Esophagus squamous epithelium (tissue), 5 donors: ENCODE measurements at regions not wholly inside any gene's neighbourhood (a gene's known extent, or its start where the extent isn't known, plus 50 kb on each side); places are given as distances from the start of the nearest gene placed in this dataset.

ENCODE experiments used
- DNase-seq: peaks from one replicate; lab custom pipeline; 2025; lab: John Stamatoyannopoulos, UW
- H3K27ac ChIP-seq, 4 donors: fragments of 200-600 bp; sonication (generic); one replicate each; pipeline ENCODE4 v1.5.1; 2016 to 2019; ENCODE audit warnings: mild to moderate bottlenecking in 1 of 4
- H3K27me3 ChIP-seq, 4 donors: fragments of 200-600 bp; sonication (generic); 1 replicate in 3 of 4; 2 replicates in 1 of 4; pipeline versions ENCODE4 v1.5.1 to v1.6.0; 2017 to 2021; ENCODE audit warnings: antibody characterized with exemption in 1 of 4
- H3K36me3 ChIP-seq, 3 donors: fragments of 200-600 bp; sonication (generic); one replicate each; pipeline ENCODE4 v1.5.1; 2016 to 2019
- H3K4me1 ChIP-seq, 3 donors: fragments of 200-600 bp; sonication (generic); one replicate each; pipeline ENCODE4 v1.5.1; 2017 to 2019
- H3K4me3 ChIP-seq, 4 donors: fragments of 200-600 bp; sonication (generic); 1 replicate in 3 of 4; 2 replicates in 1 of 4; pipeline ENCODE4 v1.5.1; 2016 to 2019; ENCODE audit warnings: mild to moderate bottlenecking in 2 of 4, moderate library complexity in 1 of 4
- H3K9me3 ChIP-seq, 3 donors: fragments of 200-600 bp; sonication (generic); one replicate each; pipeline ENCODE4 v1.5.1; 2016 to 2019
- CTCF ChIP-seq, 6 experiments: fragments of 450-650 bp in 4 of 6; fragments of 200-600 bp in 2 of 6; sonication (generic) in 2 of 6; IDR thresholded peaks; one replicate each; pipeline ENCODE4 v1.5.1; 2016 to 2019; ENCODE audit warnings: antibody characterized with exemption in 6 of 6, mild to moderate bottlenecking in 4 of 6, moderate library complexity in 4 of 6
- POLR2A ChIP-seq, 4 donors: fragments of 450-650 bp; IDR thresholded peaks; one replicate each; pipeline ENCODE4 v1.6.1; 2017; ENCODE audit warnings: antibody characterized with exemption in 4 of 4, mild to moderate bottlenecking in 4 of 4, moderate library complexity in 3 of 4
- WGBS, 2 donors: methylation state at CpG; one replicate each; pipeline ENCODE4 v1.1.5; 2018; 5-methylcytosine and 5-hydroxymethylcytosine counted together
- intact Hi-C: fragments of 100-400 bp; cut with DNase I; formaldehyde crosslinking; loops from one replicate; pipeline ENCODE4 v1.15.0; 2022
- donor health status: DM: yes; HTN: yes; CAD: no.

- 80 to 93% methylated on average over 6 to 8 of the region's 8 CpGs for WGBS, 2 donors
- H3K4me1 ChIP-seq = no peaks in the 10 kb centered on the region
- no peak for DNase-seq
- TF ChIP-seq CTCF (IDR thresholded peaks at IDR 0.05) (no peak), POLR2A (IDR thresholded peaks at IDR 0.05) (no peak)
- H3K9me3 ChIP-seq = no peaks in the 10 kb centered on the region
- H3K27ac ChIP-seq = no peak overlapping the region
- intact Hi-C loops = no loop called here
- peaks cover 0 to 25% (median 0%) of the 10 kb centered on the region in 4 donors for H3K27me3 ChIP-seq
- H3K36me3 ChIP-seq = no peaks in the 10 kb centered on the region
- no peak overlapping the region for H3K4me3 ChIP-seq
Observed at GRCh38 chr9:135204177-135204576, 116.7 kb downstream of the OLFM1 start.

- Histone ChIP-seq H3K27ac (no peak overlapping the region), H3K36me3 (no peaks in the 10 kb centered on the region), H3K9me3 (peaks cover 0 to 16% (median 9%) of the 10 kb centered on the region in 3 donors), H3K4me3 (no peak overlapping the region), H3K4me1 (no peaks in the 10 kb centered on the region), H3K27me3 (peaks cover 0 to 45% (median 0%) of the 10 kb centered on the region in 4 donors)
- TF ChIP-seq CTCF (IDR thresholded peaks at IDR 0.05) (no peak), POLR2A (IDR thresholded peaks at IDR 0.05) (no peak)
- WGBS, 2 donors = 52 to 56% methylated on average over 5 to 7 of the region's 7 CpGs
- DNase-seq = no peak
- intact Hi-C loops = no loop called here
Observed at GRCh38 chr9:135209136-135209535, 121.7 kb downstream of the OLFM1 start.

- no peak overlapping the region for H3K4me3 ChIP-seq
- 67 to 73% methylated on average over 2 of the region's 2 CpGs for WGBS, 2 donors
- peaks cover 0 to 52% (median 0%) of the 10 kb centered on the region in 4 donors for H3K27me3 ChIP-seq
- no peaks in the 10 kb centered on the region for H3K36me3 ChIP-seq
- TF ChIP-seq CTCF (IDR thresholded peaks at IDR 0.05) (no peak), POLR2A (IDR thresholded peaks at IDR 0.05) (no peak)
- intact Hi-C loops = no loop called here
- no peak overlapping the region for H3K27ac ChIP-seq
- no peaks in the 10 kb centered on the region for H3K4me1 ChIP-seq
- no peak for DNase-seq
- peaks cover 0 to 16% (median 9%) of the 10 kb centered on the region in 3 donors for H3K9me3 ChIP-seq
Observed at GRCh38 chr9:135209852-135210251, 122.4 kb downstream of the OLFM1 start.

GRCh38 chr9:135210676-135211523 is 123.4 kb downstream of the OLFM1 start:
- no peak overlapping the region for H3K27ac ChIP-seq
- H3K4me1 ChIP-seq = peaks cover 0 to 5% (median 3%) of the 10 kb centered on the region in 3 donors
- no peaks in the 10 kb centered on the region for H3K36me3 ChIP-seq
- DNase-seq = no peak
- WGBS, 2 donors = 60 to 83% methylated on average over 2 to 3 of the region's 7 CpGs
- intact Hi-C loops = no loop called here
- TF ChIP-seq POLR2A (IDR thresholded peaks at IDR 0.05) (no peak), CTCF (IDR thresholded peaks at IDR 0.05) (no peak)
- no peak overlapping the region for H3K4me3 ChIP-seq
- H3K27me3 ChIP-seq = peaks cover 0 to 62% (median 0%) of the 10 kb centered on the region in 4 donors
- H3K9me3 ChIP-seq = peaks cover 0 to 16% (median 9%) of the 10 kb centered on the region in 3 donors

- H3K27ac ChIP-seq = no peak overlapping the region
- no CpG with 5 or more reads among the region's 3 CpGs for WGBS, 2 donors
- no peaks in the 10 kb centered on the region for H3K36me3 ChIP-seq
- DNase-seq = no peak
- TF ChIP-seq CTCF (IDR thresholded peaks at IDR 0.05) (no peak), POLR2A (IDR thresholded peaks at IDR 0.05) (no peak)
- H3K4me1 ChIP-seq = peaks cover 0 to 10% (median 3%) of the 10 kb centered on the region in 3 donors
- peaks cover 0 to 16% (median 9%) of the 10 kb centered on the region in 3 donors for H3K9me3 ChIP-seq
- peaks cover 0 to 68% (median 0%) of the 10 kb centered on the region in 4 donors for H3K27me3 ChIP-seq
- intact Hi-C loops = no loop called here
- H3K4me3 ChIP-seq = no peak overlapping the region
Observed at GRCh38 chr9:135211524-135211890, 124.0 kb downstream of the OLFM1 start.
